Cerebellar cortex (tissue), 1 donor: ENCODE measurements at regions not wholly inside any gene's neighbourhood (a gene's known extent, or its start where the extent isn't known, plus 50 kb on each side); places are given as distances from the start of the nearest gene placed in this dataset.

ENCODE experiments used
- DNase-seq: peaks from one replicate; pipeline ENCODE4 v3.0.0-alpha.2; 2015; ENCODE audit warnings: low spot score

GRCh38 chr6:79864421-79864820 is 82.9 kb downstream of the ELOVL4 start:
- DNase-seq = peak; percentile 90

- no peak for DNase-seq
Measured at GRCh38 chr6:79864001-79864400, 83.4 kb downstream of the ELOVL4 start.

- DNase-seq = peak; percentile 4
Measured at GRCh38 chr6:79863566-79863965, 83.8 kb downstream of the ELOVL4 start.

GRCh38 chr6:79862711-79863110 is 84.6 kb downstream of the ELOVL4 start:
- no peak for DNase-seq

- DNase-seq = no peak
Measured at GRCh38 chr6:79862126-79862525, 85.2 kb downstream of the ELOVL4 start.

- no peak for DNase-seq
Measured at GRCh38 chr6:79861023-79861422, 86.3 kb downstream of the ELOVL4 start.

- no peak for DNase-seq
Measured at GRCh38 chr6:79847426-79847825, 99.9 kb downstream of the ELOVL4 start.

- DNase-seq = no peak
Measured at GRCh38 chr6:79842376-79843040, 104.8 kb downstream of the ELOVL4 start.

- no peak for DNase-seq
Measured at GRCh38 chr6:79841577-79842375, 105.6 kb downstream of the ELOVL4 start.

GRCh38 chr6:79838851-79839250 is 108.5 kb downstream of the ELOVL4 start:
- DNase-seq = no peak

- DNase-seq = no peak
Measured at GRCh38 chr6:79833964-79834284, 113.4 kb downstream of the ELOVL4 start.

- peak; percentile 9 for DNase-seq
Measured at GRCh38 chr6:79833264-79833963, 113.9 kb downstream of the ELOVL4 start.

GRCh38 chr6:79832723-79833122 is 114.6 kb downstream of the ELOVL4 start:
- DNase-seq = no peak

GRCh38 chr6:79824202-79824601 is 123.2 kb downstream of the ELOVL4 start:
- DNase-seq = no peak

- no peak for DNase-seq
Measured at GRCh38 chr6:79821859-79822258, 125.5 kb downstream of the ELOVL4 start.

- no peak for DNase-seq
Measured at GRCh38 chr6:79818471-79818870, 128.9 kb downstream of the ELOVL4 start.

- no peak for DNase-seq
Measured at GRCh38 chr6:79814940-79815339, 132.4 kb downstream of the ELOVL4 start.

GRCh38 chr6:79813854-79814709 is 133.3 kb downstream of the ELOVL4 start:
- DNase-seq = peak; percentile 94

- DNase-seq = no peak
Measured at GRCh38 chr6:79813143-79813850, 134.1 kb downstream of the ELOVL4 start.

- peak; percentile 80 for DNase-seq
Measured at GRCh38 chr6:79812195-79812594, 135.2 kb downstream of the ELOVL4 start.

GRCh38 chr6:79810871-79811270 is 136.5 kb downstream of the ELOVL4 start:
- peak; percentile 69 for DNase-seq
